HEK293 (cell line): ENCODE measurements at regions not wholly inside any gene's neighbourhood (a gene's known extent, or its start where the extent isn't known, plus 50 kb on each side); places are given as distances from the start of the nearest gene placed in this dataset.

Experiments
- CTCF ChIA-PET: fragments of 350-600 bp; formaldehyde crosslinking; extraction: SDS; loops from one replicate; lab custom pipeline; 2021; ENCODE audit warnings: antibody characterized with exemption; lab: Yijun Ruan, JAX
- POLR2A ChIA-PET: fragments of 300-600 bp; formaldehyde crosslinking; extraction: SDS; loops from one replicate; lab custom pipeline; 2020; ENCODE audit warnings: antibody characterized with exemption, inconsistent platforms; lab: Yijun Ruan, JAX
- H3K27ac ChIP-seq: fragments of 200-500 bp; sonication (Bioruptor generic); 2 replicates; pipeline ENCODE4 v1.5.1; 2014; ENCODE audit warnings: low read depth, low read length, control low read depth, inconsistent platforms; ENCODE audit errors: extremely low read depth
- H3K36me3 ChIP-seq, 2 experiments: fragments of 200-500 bp in 1 of 2; sonication (Bioruptor generic) in 1 of 2; 1 replicate in 1 of 2; 2 replicates in 1 of 2; pipeline ENCODE4 v1.5.1; 2014 to 2017; ENCODE audit warnings: inconsistent platforms in 2 of 2, low read length in 2 of 2; ENCODE audit not compliant: control insufficient read depth in 2 of 2, insufficient read depth in 1 of 2
- H3K4me1 ChIP-seq: fragments of 200-500 bp; sonication (Bioruptor generic); 2 replicates; pipeline ENCODE4 v1.5.1; 2014; ENCODE audit warnings: mild to moderate bottlenecking, low read length, inconsistent platforms; ENCODE audit not compliant: control insufficient read depth, insufficient read depth
- H3K4me3 ChIP-seq: 2 replicates; pipeline ENCODE4 v1.5.1; 2011; ENCODE audit warnings: low read depth, mild to moderate bottlenecking, control low read depth, low read length, moderate library complexity
- H3K9me3 ChIP-seq: fragments of 200-500 bp; sonication (Bioruptor generic); 2 replicates; pipeline ENCODE4 v1.5.1; 2014; ENCODE audit warnings: low read depth, low read length, inconsistent platforms; ENCODE audit not compliant: control insufficient read depth, insufficient read depth
- BCL11A ChIP-seq: fragments of 450-650 bp; formaldehyde crosslinking; IDR thresholded peaks from 2 replicates; pipeline ENCODE4 v1.5.1; 2016; ENCODE audit warnings: low read depth, missing biosample characterization, missing genetic modification characterization
- GLIS1 ChIP-seq: fragments of 450-650 bp; formaldehyde crosslinking; IDR thresholded peaks from 2 replicates; pipeline ENCODE4 v1.5.1; 2016; ENCODE audit warnings: missing biosample characterization, missing genetic modification characterization
- HOXC10 ChIP-seq: sonication (generic); formaldehyde crosslinking; IDR thresholded peaks from 2 replicates; pipeline ENCODE4 v1.8.1; 2023; ENCODE audit warnings: mild to moderate bottlenecking, missing genetic modification reagents
- HOXD13 ChIP-seq: sonication (generic); formaldehyde crosslinking; IDR thresholded peaks from 2 replicates; pipeline ENCODE4 v1.8.0; 2022; ENCODE audit warnings: missing genetic modification reagents, borderline replicate concordance
- RBAK ChIP-seq: fragments of 450-650 bp; formaldehyde crosslinking; IDR thresholded peaks from 2 replicates; pipeline ENCODE4 v1.5.1; 2016; ENCODE audit warnings: missing biosample characterization, missing genetic modification characterization
- SETDB1 ChIP-seq: IDR thresholded peaks from one replicate; pipeline ENCODE4 v1.6.1; 2017; ENCODE audit warnings: mild to moderate bottlenecking, low read length, moderate library complexity, mixed read lengths; ENCODE audit not compliant: insufficient read length
- ZBTB17 ChIP-seq: fragments of 450-650 bp; formaldehyde crosslinking; IDR thresholded peaks from 2 replicates; pipeline ENCODE4 v1.5.1; 2016; ENCODE audit warnings: missing biosample characterization, missing genetic modification characterization
- ZFP3 ChIP-seq: fragments of 450-650 bp; formaldehyde crosslinking; IDR thresholded peaks from 2 replicates; pipeline ENCODE4 v1.5.1; 2016; ENCODE audit warnings: low read depth, missing biosample characterization, missing genetic modification characterization
- ZNF133 ChIP-seq: fragments of 450-650 bp; formaldehyde crosslinking; IDR thresholded peaks from 2 replicates; pipeline ENCODE4 v1.5.1; 2016; ENCODE audit warnings: missing biosample characterization, missing genetic modification characterization
- ZNF175 ChIP-seq: fragments of 450-650 bp; formaldehyde crosslinking; IDR thresholded peaks from 2 replicates; pipeline ENCODE4 v1.5.1; 2016; ENCODE audit warnings: missing biosample characterization, missing genetic modification characterization
- ZNF221 ChIP-seq: fragments of 450-650 bp; formaldehyde crosslinking; IDR thresholded peaks from 2 replicates; pipeline ENCODE4 v1.5.1; 2017; ENCODE audit warnings: missing biosample characterization, missing genetic modification characterization, borderline replicate concordance
- ZNF23 ChIP-seq: fragments of 450-650 bp; formaldehyde crosslinking; IDR thresholded peaks from 2 replicates; pipeline ENCODE4 v1.5.1; 2016; ENCODE audit warnings: missing biosample characterization, missing genetic modification characterization, borderline replicate concordance
- ZNF335 ChIP-seq: fragments of 450-650 bp; formaldehyde crosslinking; conservative IDR thresholded peaks from 2 replicates; pipeline ENCODE4 v1.5.1; 2016; ENCODE audit warnings: missing biosample characterization, missing genetic modification characterization
- ZNF660 ChIP-seq: fragments of 450-650 bp; IDR thresholded peaks from 2 replicates; pipeline ENCODE4 v1.5.1; 2018; ENCODE audit warnings: missing biosample characterization, mild to moderate bottlenecking, missing genetic modification characterization
- ZNF670 ChIP-seq: fragments of 450-650 bp; formaldehyde crosslinking; IDR thresholded peaks from 2 replicates; pipeline ENCODE4 v1.5.1; 2016; ENCODE audit warnings: missing biosample characterization, missing genetic modification characterization, low read depth
- TF ChIP-seq, protein P1 (sequence below): fragments of 450-650 bp; formaldehyde crosslinking; IDR thresholded peaks from 2 replicates; pipeline ENCODE4 v1.5.1; 2017; ENCODE audit warnings: missing biosample characterization, missing genetic modification characterization
- TF ChIP-seq, protein P2 (sequence below): fragments of 450-650 bp; formaldehyde crosslinking; IDR thresholded peaks from 2 replicates; pipeline ENCODE4 v1.5.1; 2016; ENCODE audit warnings: missing biosample characterization, missing genetic modification characterization, borderline replicate concordance
- TF ChIP-seq, protein P3 (sequence below): fragments of 450-650 bp; formaldehyde crosslinking; IDR thresholded peaks from 2 replicates; pipeline ENCODE4 v1.5.1; 2016; ENCODE audit warnings: missing biosample characterization, missing genetic modification characterization
- TF ChIP-seq, protein P4 (sequence below): fragments of 450-650 bp; formaldehyde crosslinking; IDR thresholded peaks from 2 replicates; pipeline ENCODE4 v1.5.1; 2016; ENCODE audit warnings: missing biosample characterization, missing genetic modification characterization

DNA sequence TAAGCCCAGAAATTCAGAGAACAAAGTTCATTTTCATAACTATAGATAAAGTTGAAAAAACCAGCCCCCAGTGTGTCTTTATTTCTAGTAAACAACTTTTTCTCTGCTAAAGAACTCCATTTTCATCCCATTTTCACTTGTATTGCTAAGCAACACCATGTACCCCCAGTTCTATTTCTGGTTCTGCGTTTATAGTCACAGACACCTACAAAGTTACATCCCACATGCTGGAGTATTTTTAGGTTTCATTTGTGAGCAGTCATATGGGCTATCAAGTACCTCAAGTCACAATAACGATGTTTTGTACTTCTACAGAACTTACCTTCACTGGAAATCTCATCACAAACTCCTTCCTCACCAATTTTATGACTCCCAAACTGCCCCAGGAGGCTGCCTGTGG, 236.5 kb downstream of the RSL24D1 start:
- Histone ChIP-seq H3K4me1 (no peaks in the 10 kb centered on the region), H3K36me3 (no peaks in the 10 kb centered on the region), H3K9me3 (no peaks in the 10 kb centered on the region), H3K4me3 (no peak overlapping the region), H3K27ac (no peak overlapping the region)
- POLR2A ChIA-PET, result no interaction called here
- CTCF ChIA-PET, result no interaction called here
- TF ChIP-seq SETDB1 (no peak), ZBTB17 (tag by site-specific recombination) (no peak), ZNF335 (tag by site-specific recombination) (no peak)
- TF ChIP-seq, protein P1, sequence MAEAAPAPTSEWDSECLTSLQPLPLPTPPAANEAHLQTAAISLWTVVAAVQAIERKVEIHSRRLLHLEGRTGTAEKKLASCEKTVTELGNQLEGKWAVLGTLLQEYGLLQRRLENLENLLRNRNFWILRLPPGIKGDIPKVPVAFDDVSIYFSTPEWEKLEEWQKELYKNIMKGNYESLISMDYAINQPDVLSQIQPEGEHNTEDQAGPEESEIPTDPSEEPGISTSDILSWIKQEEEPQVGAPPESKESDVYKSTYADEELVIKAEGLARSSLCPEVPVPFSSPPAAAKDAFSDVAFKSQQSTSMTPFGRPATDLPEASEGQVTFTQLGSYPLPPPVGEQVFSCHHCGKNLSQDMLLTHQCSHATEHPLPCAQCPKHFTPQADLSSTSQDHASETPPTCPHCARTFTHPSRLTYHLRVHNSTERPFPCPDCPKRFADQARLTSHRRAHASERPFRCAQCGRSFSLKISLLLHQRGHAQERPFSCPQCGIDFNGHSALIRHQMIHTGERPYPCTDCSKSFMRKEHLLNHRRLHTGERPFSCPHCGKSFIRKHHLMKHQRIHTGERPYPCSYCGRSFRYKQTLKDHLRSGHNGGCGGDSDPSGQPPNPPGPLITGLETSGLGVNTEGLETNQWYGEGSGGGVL (tag by site-specific recombination), result no peak

DNA sequence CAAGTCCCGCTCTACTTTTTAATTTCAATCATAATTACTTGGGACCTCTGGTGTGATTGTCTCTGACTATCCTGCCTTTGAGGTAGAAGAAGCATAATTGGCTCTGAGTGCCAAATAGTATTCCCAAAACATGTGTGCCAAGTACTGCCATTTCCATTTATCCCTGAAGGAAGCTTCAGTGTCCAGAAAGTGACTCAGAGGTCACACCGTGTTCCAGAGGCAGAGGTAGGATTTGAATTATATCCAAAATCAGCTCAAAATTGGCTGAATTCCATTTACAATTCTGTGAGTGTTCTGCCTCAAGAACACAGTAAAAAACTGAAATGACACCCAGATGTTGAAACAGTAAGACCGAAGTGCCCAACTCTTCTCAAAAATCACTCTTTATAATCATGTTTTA, 255.3 kb downstream of the RSL24D1 start:
- ChIA-PET CTCF (no interaction called here), POLR2A (no interaction called here)
- Histone ChIP-seq H3K9me3 (no peaks in the 10 kb centered on the region), H3K36me3 (no peaks in the 10 kb centered on the region), H3K4me3 (no peak overlapping the region), H3K27ac (no peak overlapping the region), H3K4me1 (no peaks in the 10 kb centered on the region)
- TF ChIP-seq ZNF23 (tag by site-specific recombination) (no peak), GLIS1 (tag by site-specific recombination) (no peak), ZFP3 (tag by site-specific recombination) (no peak), ZNF221 (no peak), ZNF175 (tag by site-specific recombination) (no peak), HOXC10 (no peak), ZNF133 (no peak), HOXD13 (CRISPR knock-in tag) (no peak), BCL11A (tag by site-specific recombination) (no peak)
- TF ChIP-seq, protein P2, sequence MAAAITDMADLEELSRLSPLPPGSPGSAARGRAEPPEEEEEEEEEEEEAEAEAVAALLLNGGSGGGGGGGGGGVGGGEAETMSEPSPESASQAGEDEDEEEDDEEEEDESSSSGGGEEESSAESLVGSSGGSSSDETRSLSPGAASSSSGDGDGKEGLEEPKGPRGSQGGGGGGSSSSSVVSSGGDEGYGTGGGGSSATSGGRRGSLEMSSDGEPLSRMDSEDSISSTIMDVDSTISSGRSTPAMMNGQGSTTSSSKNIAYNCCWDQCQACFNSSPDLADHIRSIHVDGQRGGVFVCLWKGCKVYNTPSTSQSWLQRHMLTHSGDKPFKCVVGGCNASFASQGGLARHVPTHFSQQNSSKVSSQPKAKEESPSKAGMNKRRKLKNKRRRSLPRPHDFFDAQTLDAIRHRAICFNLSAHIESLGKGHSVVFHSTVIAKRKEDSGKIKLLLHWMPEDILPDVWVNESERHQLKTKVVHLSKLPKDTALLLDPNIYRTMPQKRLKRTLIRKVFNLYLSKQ, result no peak
- TF ChIP-seq, protein P3, sequence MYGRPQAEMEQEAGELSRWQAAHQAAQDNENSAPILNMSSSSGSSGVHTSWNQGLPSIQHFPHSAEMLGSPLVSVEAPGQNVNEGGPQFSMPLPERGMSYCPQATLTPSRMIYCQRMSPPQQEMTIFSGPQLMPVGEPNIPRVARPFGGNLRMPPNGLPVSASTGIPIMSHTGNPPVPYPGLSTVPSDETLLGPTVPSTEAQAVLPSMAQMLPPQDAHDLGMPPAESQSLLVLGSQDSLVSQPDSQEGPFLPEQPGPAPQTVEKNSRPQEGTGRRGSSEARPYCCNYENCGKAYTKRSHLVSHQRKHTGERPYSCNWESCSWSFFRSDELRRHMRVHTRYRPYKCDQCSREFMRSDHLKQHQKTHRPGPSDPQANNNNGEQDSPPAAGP, result no peak
- TF ChIP-seq, all 188 proteins: peak for 0

DNA sequence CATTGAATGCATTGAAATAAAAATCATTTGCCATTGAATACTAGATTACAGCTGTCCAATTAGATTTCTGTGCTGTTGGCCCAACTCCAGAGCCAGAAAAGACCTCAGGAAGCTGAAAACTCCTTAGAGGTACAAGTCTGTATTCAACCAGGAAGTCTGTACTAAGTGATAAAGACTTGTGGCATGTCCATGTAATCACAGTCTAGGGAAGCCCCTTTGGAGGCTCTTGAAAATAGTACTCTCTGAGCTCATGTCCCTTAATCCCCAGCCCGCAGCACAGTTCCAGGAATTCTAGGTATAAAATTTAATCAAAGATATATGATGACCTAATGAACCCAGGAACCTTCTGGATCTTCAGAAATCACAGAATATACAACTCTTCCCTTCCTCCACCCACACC, 279.4 kb downstream of the RSL24D1 start:
- H3K4me3 ChIP-seq, result no peak overlapping the region
- no peak overlapping the region for H3K27ac ChIP-seq
- TF ChIP-seq RBAK (tag by site-specific recombination), result no peak
- TF ChIP-seq ZNF670 (tag by site-specific recombination), result no peak
- TF ChIP-seq, protein P4, sequence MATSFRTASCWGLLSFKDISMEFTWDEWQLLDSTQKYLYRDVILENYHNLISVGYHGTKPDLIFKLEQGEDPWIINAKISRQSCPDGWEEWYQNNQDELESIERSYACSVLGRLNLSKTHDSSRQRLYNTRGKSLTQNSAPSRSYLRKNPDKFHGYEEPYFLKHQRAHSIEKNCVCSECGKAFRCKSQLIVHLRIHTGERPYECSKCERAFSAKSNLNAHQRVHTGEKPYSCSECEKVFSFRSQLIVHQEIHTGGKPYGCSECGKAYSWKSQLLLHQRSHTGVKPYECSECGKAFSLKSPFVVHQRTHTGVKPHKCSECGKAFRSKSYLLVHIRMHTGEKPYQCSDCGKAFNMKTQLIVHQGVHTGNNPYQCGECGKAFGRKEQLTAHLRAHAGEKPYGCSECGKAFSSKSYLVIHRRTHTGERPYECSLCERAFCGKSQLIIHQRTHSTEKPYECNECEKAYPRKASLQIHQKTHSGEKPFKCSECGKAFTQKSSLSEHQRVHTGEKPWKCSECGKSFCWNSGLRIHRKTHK (tag by site-specific recombination), result no peak
- TF ChIP-seq ZNF660 (tag by site-specific recombination), result no peak
- H3K9me3 ChIP-seq, result no peaks in the 10 kb centered on the region
- no peaks in the 10 kb centered on the region for H3K4me1 ChIP-seq
- no peaks in the 10 kb centered on the region for H3K36me3 ChIP-seq
- ChIA-PET CTCF (no interaction called here), POLR2A (no interaction called here)
